H1 (cell line): ENCODE measurements at regions not wholly inside any gene's neighbourhood (a gene's known extent, or its start where the extent isn't known, plus 50 kb on each side); places are given as distances from the start of the nearest gene placed in this dataset.

Experiments used
- ASH2L ChIP-seq: fragments of 200-600, 300-600 bp; sonication (generic); IDR thresholded peaks from one replicate; pipeline ENCODE4 v1.7.1; 2017; ENCODE audit warnings: low read length
- CEBPB ChIP-seq: IDR thresholded peaks from 2 replicates; pipeline ENCODE4 v1.6.1; 2012; ENCODE audit warnings: low read depth, low read length
- CHD1 ChIP-seq: IDR thresholded peaks from 2 replicates; pipeline ENCODE4 v1.6.1; 2012; ENCODE audit warnings: low read depth, low read length, improper control_type of control experiment
- CHD7 ChIP-seq: fragments of 300-600 bp; sonication (generic); IDR thresholded peaks from 2 replicates; pipeline ENCODE4 v1.7.1; 2012; ENCODE audit warnings: low read length, moderate library complexity, mild to moderate bottlenecking, inconsistent platforms; ENCODE audit not compliant: insufficient replicate concordance
- CTCF ChIP-seq, 3 experiments: IDR thresholded peaks; 1 replicate in 2 of 3; 2 replicates in 1 of 3; pipeline versions ENCODE4 v1.5.1 to v1.6.1; 2011; ENCODE audit warnings: low read length in 3 of 3, mild to moderate bottlenecking in 3 of 3, inconsistent platforms in 2 of 3, low read depth in 1 of 3, moderate library complexity in 1 of 3; ENCODE audit not compliant: insufficient read depth in 1 of 3; ENCODE audit errors: control extremely low read depth in 1 of 3
- EGR1 ChIP-seq: IDR thresholded peaks from 2 replicates; pipeline ENCODE4 v1.6.1; 2011; ENCODE audit warnings: low read depth, low read length, borderline replicate concordance
- EP300 ChIP-seq, 2 experiments: IDR thresholded peaks; 1 replicate in 1 of 2; 2 replicates in 1 of 2; pipeline ENCODE4 v1.6.1; 2011 to 2012; ENCODE audit warnings: low read depth in 2 of 2, low read length in 2 of 2, mild to moderate bottlenecking in 2 of 2, borderline replicate concordance in 1 of 2, inconsistent platforms in 1 of 2, moderate library complexity in 1 of 2
- HDAC2 ChIP-seq, 2 experiments: fragments of 300-600 bp in 1 of 2; sonication (generic) in 1 of 2; IDR thresholded peaks; 2 replicates each; pipeline ENCODE4 v1.6.1; 2011 to 2012; ENCODE audit warnings: low read depth in 2 of 2, low read length in 2 of 2, mild to moderate bottlenecking in 2 of 2, moderate library complexity in 2 of 2, borderline replicate concordance in 1 of 2, inconsistent platforms in 1 of 2
- JUN ChIP-seq: IDR thresholded peaks from 2 replicates; pipeline ENCODE4 v1.6.1; 2011; ENCODE audit warnings: low read depth, mild to moderate bottlenecking, improper control_type of control experiment, low read length
- MAX ChIP-seq: IDR thresholded peaks from 2 replicates; pipeline ENCODE4 v1.6.1; 2012; ENCODE audit warnings: inconsistent platforms
- POLR2A ChIP-seq, 2 experiments: IDR thresholded peaks; 1 replicate in 1 of 2; 2 replicates in 1 of 2; pipeline ENCODE4 v1.6.1; 2011; ENCODE audit warnings: low read depth in 2 of 2, low read length in 2 of 2, mild to moderate bottlenecking in 2 of 2; ENCODE audit errors: control extremely low read depth in 1 of 2
- RAD21 ChIP-seq, 2 experiments: IDR thresholded peaks in 1 of 2; conservative IDR thresholded peaks in 1 of 2; 2 replicates each; pipeline ENCODE4 v1.6.1; 2011; ENCODE audit warnings: low read depth in 2 of 2, low read length in 2 of 2, improper control_type of control experiment in 1 of 2, inconsistent platforms in 1 of 2, mild to moderate bottlenecking in 1 of 2, moderate library complexity in 1 of 2
- RXRA ChIP-seq: IDR thresholded peaks from 2 replicates; pipeline ENCODE4 v1.6.1; 2011; ENCODE audit warnings: low read depth, mild to moderate bottlenecking, low read length, moderate library complexity; ENCODE audit not compliant: insufficient read depth
- SP1 ChIP-seq: IDR thresholded peaks from 2 replicates; pipeline ENCODE4 v1.6.1; 2011; ENCODE audit warnings: low read depth, low read length

- no peak for TF ChIP-seq MAX
- TF ChIP-seq CTCF (IDR thresholded peaks at IDR 0.05; ENCODE audit: control extremely low read depth in 1 of 3, insufficient read depth in 1 of 3, low read depth in 1 of 3, low read length in 3 of 3) = no peak
- no peak for TF ChIP-seq ASH2L
- TF ChIP-seq EGR1 = no peak
- TF ChIP-seq CHD7 = no peak
- TF ChIP-seq RAD21 (IDR thresholded peaks at IDR 0.05 in 1 of 2, conservative IDR thresholded peaks at IDR 0.05 in 1 of 2; ENCODE audit: low read depth in 2 of 2, low read length in 2 of 2) = no peak
- TF ChIP-seq JUN = no peak
- TF ChIP-seq POLR2A (IDR thresholded peaks at IDR 0.05; ENCODE audit: control extremely low read depth in 1 of 2, low read depth in 2 of 2, low read length in 2 of 2) = no peak
- no peak for TF ChIP-seq HDAC2 (IDR thresholded peaks at IDR 0.05; ENCODE audit: borderline replicate concordance in 1 of 2, low read depth in 2 of 2, low read length in 2 of 2)
- no peak for TF ChIP-seq CHD1
- TF ChIP-seq EP300 (IDR thresholded peaks at IDR 0.05; ENCODE audit: borderline replicate concordance in 1 of 2, low read depth in 2 of 2, low read length in 2 of 2) = no peak
- no peak for TF ChIP-seq CEBPB
- TF ChIP-seq RXRA = no peak
- TF ChIP-seq SP1 = no peak
Observed at GRCh38 chr3:13123765-13124164, 50.5 kb upstream of the IQSEC1 start.
